ELR (cell line): ENCODE measurements at regions not wholly inside any gene's neighbourhood (a gene's known extent, or its start where the extent isn't known, plus 50 kb on each side); places are given as distances from the start of the nearest gene placed in this dataset.
"Not testable (repeated sequence)": the region's sequence is repeated elsewhere in the genome, so short reads cannot be mapped to it uniquely, and the experiment has no call there.

Experiments used
- DNase-seq: peaks from one replicate; pipeline ENCODE4 v3.0.0-alpha.2; 2015; ENCODE audit warnings: low read depth

DNA sequence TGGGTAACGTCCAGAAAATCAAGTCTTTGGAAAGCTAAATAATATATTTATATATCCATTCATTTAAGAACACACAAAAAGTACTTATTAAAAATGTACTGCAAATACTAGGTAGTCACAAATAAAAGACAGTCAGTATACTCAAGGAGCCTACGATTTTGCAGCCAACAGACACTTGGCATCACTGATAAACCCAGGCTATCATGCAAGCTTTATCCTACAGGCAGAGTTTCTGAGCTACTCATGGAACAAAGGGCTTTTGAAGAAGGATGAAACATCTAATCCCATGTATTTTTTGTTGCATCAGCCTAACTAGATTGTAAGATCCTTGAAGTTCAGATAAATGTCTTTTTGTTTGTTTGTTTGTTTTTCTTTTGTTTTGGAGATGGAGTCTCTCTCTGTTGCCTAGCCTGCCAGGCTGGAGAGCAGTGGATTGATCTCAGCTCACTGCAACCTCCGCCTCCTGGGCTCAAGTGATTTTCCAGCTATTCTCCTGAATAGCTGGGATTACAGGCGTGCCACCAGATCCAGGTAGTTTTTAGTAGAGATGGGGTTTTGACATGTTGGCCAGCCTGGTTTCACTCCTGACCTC, 319.4 kb upstream of the MDFIC2 start:
- no peak for DNase-seq

DNA sequence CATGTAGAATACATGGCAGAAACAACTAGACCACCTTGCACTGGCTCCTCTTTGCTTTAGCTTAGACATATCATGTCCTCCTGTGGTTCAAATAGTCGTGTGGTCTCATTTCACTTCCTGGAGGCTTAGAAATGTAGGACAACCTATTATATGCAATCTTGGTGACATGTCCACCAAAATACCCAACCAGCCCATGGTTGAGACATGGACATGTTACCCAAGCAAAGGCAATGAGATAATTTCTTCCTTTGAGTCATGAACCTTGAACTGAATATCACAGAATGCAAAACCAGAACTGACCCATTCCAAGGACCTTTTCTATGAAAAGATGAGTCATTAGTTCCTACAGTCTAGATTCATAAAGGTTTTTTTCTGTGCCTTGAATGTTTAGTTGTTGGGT, 309.0 kb upstream of the MDFIC2 start:
- no peak for DNase-seq

DNA sequence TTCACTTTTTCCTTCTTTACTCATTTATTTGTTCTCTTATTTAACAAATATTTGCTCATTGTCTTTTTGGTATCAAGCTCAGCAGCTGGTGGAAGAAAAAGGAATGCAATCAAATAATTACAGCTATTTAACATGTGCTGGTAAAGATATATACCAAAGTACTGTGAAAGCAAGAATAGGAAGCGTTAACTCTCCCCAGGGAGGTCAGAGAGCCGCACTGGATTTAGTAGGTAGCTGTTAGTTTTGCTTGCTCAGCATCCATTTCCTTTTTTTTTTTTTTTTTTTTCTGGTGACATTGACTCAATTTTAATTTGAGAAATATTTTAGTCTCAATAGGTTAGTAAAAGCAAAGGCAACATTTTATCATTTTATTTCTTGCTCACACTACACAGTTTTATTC, 308.5 kb upstream of the MDFIC2 start:
- DNase-seq, result no peak

DNA sequence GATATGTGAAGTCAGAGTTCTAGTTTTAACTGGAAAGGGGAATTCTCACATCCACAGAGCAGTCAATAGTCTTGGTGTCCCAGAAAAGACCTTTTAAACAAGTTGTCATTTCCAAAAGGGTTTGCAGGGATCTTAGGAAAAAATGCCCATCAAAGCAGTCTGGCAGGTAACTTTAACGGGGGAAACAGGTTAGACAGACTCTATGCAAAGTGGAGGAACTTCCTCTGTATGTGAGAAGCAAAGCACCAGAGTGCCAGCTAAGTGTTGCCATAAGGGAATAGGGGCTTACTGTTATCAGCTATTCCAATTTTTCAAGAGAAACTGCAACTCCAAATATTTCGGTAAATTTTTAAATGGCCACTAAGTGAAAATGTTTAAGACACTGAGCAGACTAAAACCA, 307.9 kb upstream of the MDFIC2 start:
- DNase-seq, result no peak

DNA sequence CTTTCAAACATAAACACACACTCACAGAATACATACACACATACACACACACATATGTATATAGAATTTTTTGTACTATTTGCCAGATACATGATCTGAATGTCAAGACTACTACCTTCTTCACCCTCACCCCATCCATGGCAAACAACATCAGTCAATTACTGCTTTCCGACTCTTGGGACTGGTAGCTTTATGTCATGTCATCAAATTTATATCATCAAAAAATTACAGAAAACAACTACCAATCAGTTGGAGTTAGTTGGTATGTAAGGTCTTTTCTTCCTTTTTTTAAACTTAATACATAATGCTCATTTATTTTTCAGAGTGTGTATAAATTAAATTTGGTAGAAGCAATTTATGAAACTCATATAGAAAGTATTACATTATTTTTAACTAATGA, 305.7 kb upstream of the MDFIC2 start:
- DNase-seq, result no peak

DNA sequence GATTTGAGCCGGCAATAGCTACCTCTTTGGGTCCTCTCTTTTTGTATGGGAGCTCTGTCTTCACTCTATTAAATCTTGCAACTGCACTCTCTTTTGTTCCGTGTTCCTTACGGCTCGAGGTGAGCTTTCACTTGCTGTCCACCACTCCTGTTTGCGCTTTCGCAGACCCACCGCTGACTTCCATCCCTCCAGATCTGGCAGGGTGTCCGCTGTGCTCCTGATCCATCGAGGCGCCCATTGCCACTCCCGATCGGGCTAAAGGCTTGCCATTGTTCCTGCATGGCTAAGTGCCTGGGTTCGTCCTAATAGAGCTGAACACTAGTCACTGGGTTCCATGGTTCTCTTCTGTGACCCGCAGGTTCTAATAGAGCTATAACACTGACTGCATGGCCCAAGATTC, 304.9 kb upstream of the MDFIC2 start:
- not testable (repeated sequence) for DNase-seq

DNA sequence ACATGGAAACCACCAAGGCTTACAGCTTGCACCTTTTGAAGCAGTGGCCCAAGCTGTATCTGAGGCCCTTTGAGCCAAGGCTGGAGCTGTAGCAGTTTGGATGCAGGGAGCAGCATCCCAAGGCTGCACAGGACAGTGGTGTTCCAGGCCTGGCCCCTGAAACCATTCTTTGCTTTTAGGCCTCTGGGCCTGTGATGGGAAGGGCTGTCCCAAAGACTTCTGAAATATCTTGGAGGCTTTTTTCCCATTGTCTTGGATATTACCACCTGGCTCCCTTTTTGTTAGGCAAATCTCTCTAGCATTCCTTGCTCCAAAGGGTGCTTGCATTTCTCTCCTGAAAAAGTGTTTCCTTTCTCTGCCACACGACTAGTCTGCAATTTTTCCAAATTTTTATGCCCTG, 302.8 kb upstream of the MDFIC2 start:
- DNase-seq, result no peak

DNA sequence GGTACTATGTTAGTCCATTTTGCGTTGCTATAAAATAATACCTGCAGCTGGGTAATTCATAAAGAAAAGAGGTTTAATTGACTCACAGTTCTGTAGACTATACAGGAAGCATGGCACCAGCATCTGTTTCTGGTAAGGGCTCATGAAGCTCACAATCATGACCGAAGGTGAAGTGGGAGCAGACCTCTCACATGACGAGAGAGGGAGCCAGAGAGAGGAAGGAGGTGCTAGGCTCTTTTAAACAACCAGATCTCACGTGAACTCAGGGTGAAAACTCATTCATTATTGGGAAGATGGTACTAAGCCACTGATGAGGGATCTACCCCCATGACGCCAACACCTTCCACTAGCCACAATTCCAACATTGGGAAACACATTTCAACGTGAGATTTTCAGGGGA, 301.7 kb upstream of the MDFIC2 start:
- no peak for DNase-seq

DNA sequence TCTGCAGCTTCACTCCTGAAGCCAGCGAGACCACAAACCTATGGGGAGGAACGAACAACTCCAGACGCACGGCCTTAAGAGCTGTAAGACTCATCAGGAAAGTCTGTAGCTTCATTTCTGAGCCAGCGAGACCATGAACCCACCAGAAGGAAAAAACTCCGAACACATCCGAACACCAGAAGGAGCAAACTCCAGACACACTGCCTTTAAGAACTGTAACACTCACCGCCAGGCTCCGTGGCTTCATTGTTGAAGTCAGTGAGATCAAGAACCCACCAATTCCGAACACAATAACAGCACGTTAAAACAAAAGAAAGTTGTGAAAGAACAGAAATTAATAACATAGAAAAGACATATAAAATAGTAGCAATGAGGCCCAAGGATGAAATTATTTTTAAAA, 300.5 kb upstream of the MDFIC2 start:
- no peak for DNase-seq

DNA sequence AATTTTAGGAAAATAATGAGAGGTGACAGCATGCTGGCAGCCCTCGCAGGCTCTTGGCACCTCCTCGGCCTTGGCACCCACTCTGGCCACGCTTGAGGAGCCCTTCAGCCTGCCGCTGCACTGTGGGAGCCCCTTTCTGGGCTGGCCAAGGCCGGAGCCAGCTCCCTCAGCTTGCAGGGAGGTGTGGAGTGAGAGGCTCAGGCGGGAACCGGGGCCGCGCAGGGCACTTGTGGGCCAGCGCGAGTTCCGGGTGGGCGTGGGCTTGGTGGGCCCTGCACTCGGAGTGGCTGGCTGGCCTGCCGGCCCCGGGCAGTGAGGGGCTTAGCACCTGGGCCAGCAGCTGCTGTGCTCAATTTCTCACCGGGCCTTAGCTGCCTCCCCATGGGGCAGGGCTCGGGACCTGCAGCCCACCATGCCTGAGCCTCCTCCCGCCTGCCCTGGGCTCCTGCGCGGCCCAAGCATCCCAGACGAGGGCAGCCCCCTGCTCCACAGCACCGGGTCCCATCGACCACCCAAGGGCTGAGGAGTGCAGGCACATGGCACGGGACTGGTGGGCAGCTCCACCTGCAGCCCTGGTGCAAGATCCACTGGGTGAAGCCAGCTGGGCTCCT, 299.3 kb upstream of the MDFIC2 start:
- not testable (repeated sequence) for DNase-seq

DNA sequence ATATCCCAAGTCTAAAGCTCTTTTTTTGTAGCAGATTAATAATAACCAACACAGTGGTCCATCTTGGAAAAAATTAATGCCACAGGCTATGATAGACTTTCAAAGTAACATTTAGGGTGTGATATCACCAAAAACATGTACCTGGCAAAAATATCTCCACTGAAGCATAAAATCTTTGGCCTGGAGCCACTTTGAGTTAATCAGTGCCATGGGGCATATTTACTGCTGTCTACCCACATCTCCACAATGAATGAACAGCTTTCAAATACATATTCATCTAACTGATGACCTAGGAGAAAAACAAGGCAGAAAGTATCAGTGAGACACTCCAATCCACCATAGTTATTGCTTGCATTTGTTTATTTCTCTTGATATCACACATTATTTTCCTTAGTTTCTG, 296.0 kb upstream of the MDFIC2 start:
- no peak for DNase-seq

DNA sequence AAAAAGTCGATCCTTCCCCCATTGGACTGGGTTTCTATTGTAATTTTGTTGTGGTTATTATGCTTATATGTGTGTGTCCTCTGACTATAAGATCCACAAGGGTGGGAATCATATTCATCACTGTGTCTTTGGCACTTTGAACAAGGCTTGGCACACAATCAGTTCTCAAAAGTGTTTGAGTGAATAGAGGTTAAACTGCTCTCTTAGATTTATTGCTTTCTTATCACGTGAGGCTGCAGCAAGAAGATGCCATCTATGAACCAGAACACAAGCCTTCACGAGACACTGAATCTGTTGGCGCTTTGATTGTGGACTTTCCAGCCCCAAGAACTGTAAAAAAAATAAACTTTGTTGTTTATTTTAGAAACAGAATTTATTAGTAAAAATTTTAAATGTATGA, 295.0 kb upstream of the MDFIC2 start:
- DNase-seq, result no peak

DNA sequence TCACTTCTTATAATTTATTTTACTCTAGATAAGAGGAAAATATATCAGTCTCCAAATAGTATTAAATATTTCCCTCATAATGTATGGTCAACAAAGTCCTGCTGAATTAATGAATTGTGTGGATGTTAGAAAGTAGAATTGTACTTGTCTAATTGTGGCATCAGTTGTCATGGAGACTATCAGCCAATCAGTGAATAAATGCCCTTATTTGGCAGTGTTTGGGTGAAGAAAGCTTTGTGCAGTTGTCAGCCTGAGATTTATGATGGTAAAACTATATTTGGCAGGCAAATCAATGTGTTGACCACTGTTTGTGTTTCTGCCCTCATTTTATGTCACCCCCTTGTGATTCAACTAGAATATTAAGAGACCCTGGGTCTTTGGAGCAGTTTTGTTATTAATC, 293.6 kb upstream of the MDFIC2 start:
- no peak for DNase-seq

DNA sequence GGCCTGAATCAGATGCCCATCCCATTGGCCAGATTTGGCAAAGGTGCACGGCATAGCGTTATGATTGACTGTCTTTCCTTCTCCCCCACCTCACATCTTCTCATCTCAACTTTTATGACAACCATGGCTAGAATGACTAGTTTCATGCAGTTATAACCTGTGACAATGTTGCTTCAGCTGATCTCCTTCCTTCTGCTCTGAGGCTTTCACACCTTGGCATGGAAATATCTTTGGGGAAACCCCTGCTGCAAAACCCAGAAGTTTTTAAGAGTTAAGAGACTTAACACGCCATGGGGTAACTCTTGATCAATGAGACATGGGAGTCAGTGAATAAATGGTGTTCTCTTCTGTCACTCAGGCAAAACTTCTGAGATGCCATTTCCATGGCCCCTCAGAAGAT, 290.7 kb upstream of the MDFIC2 start:
- no peak for DNase-seq

DNA sequence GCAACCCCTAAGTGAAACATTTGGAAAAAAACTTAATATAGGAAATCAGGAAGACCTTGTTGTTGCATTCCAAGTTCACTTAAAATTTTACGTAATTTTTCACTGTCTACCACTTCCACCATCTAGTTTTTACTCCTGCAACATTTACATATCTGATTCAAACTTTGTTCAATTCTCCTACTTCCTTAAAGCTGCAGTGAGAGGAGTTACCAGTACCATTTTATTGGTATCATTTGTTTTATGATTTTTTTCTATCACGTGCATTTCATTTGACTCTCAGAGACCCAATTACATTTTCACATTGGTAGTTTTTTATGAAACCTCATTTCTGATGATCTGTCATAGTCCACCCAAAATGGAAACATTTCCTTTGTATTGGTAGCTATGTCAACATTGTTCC, 284.9 kb upstream of the MDFIC2 start:
- no peak for DNase-seq

DNA sequence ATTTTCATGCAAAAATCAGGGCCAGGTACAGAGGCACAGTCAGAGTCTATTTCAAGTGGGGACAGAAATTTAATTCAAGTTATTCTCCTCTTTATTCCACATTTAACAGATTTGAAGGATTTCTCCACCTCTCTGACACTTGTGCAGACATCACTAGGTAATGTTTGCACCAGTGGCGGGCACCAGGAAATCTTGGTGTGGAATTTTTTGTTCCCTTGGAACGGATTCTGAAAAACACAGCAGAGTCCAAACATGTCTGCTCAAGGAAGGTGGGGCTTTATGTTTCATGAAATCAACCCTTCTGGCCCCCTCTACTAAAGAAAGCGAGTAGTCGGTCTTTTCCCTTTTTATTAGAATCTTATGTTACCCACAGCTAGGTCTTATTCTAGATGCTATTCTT, 271.2 kb upstream of the MDFIC2 start:
- DNase-seq, result no peak

DNA sequence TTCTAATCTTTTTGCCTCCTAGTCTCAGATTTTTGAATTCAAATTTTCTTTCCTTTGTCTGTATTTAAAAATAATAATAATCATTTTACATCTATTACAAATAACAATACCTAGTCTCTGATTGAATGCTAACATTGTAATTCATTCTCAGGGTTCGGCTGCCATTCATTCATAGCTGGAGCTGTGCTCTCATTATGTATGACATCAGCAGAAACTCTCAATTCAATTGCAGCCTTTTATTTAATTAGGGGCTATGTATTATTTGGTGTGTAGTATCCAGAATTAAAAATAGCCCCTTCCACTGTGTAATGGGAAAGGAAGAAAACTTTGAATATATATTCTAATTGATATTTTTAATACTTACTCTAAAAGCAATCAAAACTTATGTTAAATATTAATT, 270.4 kb upstream of the MDFIC2 start:
- no peak for DNase-seq

DNA sequence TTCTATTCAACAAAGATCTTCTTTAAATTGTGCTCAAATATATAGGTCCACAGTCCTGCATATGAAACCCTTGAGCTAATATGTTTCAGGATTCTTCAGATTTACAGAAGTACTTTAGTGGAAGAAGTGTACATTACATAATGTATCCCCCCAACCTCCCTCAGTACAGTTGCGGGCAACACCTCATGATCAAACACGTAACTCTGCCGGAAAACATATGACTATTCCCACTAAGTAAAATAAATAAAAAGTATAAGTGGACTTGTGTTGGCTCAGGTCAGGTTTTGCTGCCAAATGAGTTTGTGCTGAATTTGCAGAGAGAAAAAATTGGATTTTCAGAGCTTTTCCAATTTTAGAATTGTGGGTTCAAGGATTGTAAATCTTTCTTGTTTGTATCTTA, 267.6 kb upstream of the MDFIC2 start:
- peak; percentile 2 for DNase-seq

DNA sequence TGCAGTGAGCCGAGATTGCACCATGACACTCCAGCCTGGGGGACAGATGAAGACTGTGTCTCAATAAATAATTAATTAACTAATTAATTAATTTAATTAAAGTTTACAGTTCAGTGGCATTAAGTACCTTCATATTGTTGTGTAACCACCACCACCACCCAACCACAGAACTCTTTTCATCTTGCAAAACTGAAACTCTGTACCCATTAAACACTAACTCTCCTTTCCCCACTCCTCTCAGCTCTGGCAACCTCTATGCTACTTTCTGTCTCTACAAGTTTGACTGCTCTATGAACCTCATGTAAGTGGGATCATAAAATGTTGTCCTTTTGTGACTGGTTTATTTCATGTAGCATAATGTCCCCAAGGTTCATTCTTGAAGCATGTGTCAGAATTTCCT, 259.3 kb upstream of the MDFIC2 start:
- no peak for DNase-seq

DNA sequence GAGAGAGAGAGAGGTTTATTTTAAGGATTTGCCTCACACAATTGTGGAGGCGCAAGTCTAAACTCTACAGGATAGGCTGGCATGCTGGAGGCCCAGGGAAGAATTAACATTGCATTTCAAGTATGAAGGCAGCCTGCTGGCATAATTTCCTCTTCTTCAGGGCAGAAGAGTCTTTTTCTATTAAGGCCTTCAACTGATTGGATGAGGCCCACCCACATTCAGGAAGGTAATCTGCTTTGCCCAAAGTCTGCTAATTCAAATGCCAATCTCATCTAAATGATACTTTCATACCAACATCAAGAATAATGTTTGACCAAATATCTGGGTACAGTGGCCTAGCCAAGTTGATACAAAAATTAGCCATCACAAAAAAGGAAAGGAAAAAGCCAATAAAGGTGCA, 258.1 kb upstream of the MDFIC2 start:
- no peak for DNase-seq

DNA sequence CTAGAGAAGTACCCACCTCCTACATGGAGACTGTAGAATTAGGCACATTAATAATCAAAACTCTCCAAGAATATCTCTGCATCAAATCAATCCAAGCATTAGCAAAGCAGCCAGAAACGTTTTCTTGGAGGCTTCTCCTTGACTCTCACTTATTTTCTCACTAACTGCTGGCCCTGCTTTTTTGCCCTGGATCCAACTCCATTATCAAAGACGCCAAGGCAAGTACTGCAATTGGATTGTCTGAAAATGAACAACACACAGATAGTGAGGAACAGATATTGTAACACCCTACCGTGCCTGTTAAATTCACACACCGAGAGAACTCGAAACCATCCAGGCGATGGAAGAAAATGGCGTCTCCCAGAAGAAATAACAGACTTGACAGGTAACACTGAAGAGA, 256.2 kb upstream of the MDFIC2 start:
- no peak for DNase-seq

DNA sequence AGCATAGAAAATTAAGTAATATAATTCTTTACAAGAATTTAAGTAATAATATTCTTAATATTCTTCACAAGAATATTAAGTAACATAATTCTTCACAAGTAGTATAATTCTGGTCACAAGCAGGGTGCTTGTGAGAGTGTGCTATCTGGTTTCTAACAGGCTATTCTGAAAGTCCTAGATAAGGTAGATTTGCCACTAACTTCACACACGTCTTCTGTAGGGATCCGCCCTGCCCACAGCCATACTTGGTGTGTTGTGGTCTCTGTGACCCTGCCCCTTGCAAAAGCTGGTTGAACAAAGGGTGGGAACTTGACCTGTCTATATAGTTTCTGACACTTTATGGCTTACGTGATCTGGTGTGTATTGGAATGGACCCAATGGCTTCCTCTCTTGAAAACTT, 253.4 kb upstream of the MDFIC2 start:
- no peak for DNase-seq

DNA sequence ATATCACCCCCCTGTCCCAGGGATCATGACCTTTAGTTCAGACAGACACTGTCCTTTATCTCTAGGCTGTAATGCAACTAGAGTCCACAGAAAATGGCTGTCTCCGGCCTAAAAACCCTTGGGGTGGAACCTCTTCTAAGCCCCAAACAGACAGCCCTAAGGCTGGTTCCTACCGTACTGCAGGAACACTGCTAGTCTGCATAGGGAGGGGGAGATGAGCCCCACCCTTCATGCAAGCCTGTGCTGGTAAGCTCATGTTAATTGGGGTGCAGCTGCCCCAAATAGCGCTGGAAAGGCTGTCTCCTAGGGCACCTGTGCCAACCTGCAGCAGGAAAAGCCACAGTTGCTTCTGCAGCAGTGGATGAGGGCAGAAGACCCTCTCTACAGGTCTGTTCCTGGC, 252.1 kb upstream of the MDFIC2 start:
- no peak for DNase-seq

DNA sequence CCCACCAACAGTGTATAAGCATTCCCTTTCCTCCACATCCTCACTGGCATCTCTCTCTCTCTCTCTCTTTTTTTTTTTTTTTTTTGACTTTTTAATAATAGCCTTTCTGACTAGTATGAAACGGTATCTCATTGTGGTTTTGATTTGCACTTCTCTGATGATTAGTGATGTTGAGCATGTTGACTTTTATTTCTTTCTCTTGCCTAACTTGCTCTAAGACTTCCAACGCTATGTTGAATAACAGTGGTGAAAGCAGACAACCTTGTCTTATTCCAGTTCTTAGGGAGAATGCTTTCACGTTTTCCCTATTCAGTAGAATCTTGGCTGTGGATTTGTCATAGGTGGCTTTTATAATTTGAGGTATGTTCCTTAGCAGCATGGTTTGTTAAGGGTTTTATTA, 249.4 kb upstream of the MDFIC2 start:
- no peak for DNase-seq

DNA sequence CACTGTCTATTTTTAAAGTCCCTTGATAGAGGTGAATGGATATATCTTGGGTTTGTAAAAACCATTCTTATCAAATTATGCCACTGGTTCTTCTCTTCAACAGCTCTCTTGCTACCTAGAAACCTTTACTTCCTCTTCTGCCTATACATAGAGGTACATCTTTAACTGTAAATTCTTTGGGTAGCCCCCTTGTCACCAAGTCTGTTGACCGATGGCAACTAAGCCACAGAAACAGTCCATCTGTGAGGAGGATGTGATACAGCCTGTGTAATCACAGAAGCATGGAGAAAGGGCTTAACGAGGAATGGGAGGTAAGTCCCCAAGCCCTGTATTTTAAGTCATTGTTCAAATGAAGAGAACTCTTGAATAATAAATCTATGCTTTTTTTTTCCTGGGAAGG, 246.5 kb upstream of the MDFIC2 start:
- no peak for DNase-seq
